Activated CD4-positive, alpha-beta memory T cell treated with anti-CD3 and anti-CD28 coated beads for 36 hours (primary cell): ENCODE measurements at regions not wholly inside any gene's neighbourhood (a gene's known extent, or its start where the extent isn't known, plus 50 kb on each side); places are given as distances from the start of the nearest gene placed in this dataset.
A peak's percentile ranks its signal among the peaks of the same experiment; 100 is the strongest.

ENCODE experiments used
- CTCF ChIA-PET: fragments of 350-600 bp; sonication (Branson Sonifier 250); formaldehyde crosslinking; loops from one replicate; lab custom pipeline; 2021; ENCODE audit warnings: antibody characterized with exemption, inconsistent platforms; lab: Charles Lee
- POLR2A ChIA-PET: fragments of 350-600 bp; sonication (Branson Sonifier 250); formaldehyde crosslinking; loops from one replicate; lab custom pipeline; 2021; ENCODE audit warnings: antibody characterized with exemption; lab: Charles Lee
- DNase-seq: peaks from one replicate; pipeline ENCODE4 v3.0.0-alpha.2; 2020
- H3K27ac Mint-ChIP-seq: one replicate; pipeline ENCODE4 v1.8.0; 2021; ENCODE audit warnings: mixed read lengths
- H3K27me3 Mint-ChIP-seq: one replicate; pipeline ENCODE4 v1.8.0; 2021; ENCODE audit warnings: mixed read lengths
- H3K36me3 Mint-ChIP-seq: one replicate; pipeline ENCODE4 v1.8.0; 2021; ENCODE audit warnings: mixed read lengths
- H3K4me1 Mint-ChIP-seq: one replicate; pipeline ENCODE4 v1.8.0; 2021; ENCODE audit warnings: low read depth, mixed read lengths
- H3K4me3 Mint-ChIP-seq: one replicate; pipeline ENCODE4 v1.8.0; 2021; ENCODE audit warnings: mild to moderate bottlenecking, mixed read lengths
- H3K9me3 Mint-ChIP-seq: one replicate; pipeline ENCODE4 v1.8.0; 2021; ENCODE audit warnings: mixed read lengths
- intact Hi-C: fragments of 100-400 bp; cut with micrococcal nuclease; formaldehyde crosslinking; loops from one replicate; pipeline ENCODE4 v1.15.1; 2023

DNA sequence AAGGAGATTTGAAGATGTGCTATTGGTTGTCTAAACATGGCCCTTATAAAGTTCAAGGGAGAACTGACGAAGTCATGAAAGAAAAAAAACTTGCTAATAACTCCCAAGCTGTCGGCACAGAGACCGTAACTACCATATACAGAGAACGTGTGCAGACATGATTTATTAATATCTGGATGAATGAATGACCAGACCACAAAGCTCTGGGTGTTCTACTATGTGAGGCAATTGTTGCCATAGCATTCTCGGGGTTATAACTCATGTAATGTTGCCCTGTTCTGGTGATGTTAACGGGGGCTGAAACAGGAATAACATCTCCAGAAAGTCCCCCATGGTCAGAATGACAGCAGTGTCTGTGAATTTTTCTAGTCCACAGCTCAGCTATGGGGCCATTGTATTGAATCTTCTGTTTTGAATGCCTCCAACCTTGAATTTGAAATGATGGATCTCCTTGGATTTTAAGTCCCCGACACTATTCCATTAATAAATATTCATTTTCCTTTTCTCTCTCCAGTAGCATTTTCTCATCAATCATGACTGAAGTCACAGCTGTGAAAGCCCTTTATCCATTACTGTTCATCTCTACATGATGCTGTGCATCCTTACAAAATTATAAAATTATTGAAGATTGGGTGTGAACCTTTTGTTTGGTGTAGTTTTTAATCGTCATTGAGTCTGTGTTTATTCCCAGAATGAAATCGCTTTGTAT lies 483.4 kb upstream of the KLHL29 start:
- DNase-seq, result no peak
- H3K4me3 Mint-ChIP-seq, result no peak overlapping the region
- H3K27me3 Mint-ChIP-seq, result peaks cover 2% of the 10 kb centered on the region
- ChIA-PET CTCF (no interaction called here), POLR2A (no interaction called here)
- H3K9me3 Mint-ChIP-seq, result no peaks in the 10 kb centered on the region
- intact Hi-C loops, result no loop called here
- H3K27ac Mint-ChIP-seq, result no peak overlapping the region
- H3K4me1 Mint-ChIP-seq, result no peaks in the 10 kb centered on the region
- H3K36me3 Mint-ChIP-seq, result no peaks in the 10 kb centered on the region

DNA sequence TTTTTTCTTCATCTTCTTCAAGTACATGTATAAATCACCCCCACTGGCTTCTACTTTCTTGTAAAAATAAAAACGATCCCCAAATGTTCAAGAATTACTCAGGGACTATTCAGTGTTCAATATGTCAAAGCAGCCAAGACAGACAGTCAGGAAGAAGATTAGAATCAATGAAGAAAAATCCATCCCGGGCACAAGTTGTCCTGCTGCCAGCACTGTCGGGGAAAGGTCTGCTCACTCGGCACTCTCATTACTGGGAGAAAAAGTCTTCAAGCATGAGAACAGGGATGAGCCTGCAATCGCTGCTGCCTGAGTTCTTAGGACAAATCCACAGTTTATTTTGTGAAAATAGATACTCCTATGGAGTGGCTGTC lies 482.8 kb upstream of the KLHL29 start:
- ChIA-PET POLR2A (no interaction called here), CTCF (no interaction called here)
- intact Hi-C loops, result no loop called here
- no peak for DNase-seq
- Mint-ChIP-seq H3K9me3 (no peaks in the 10 kb centered on the region), H3K4me3 (no peak overlapping the region), H3K4me1 (no peaks in the 10 kb centered on the region), H3K27ac (no peak overlapping the region), H3K36me3 (no peaks in the 10 kb centered on the region), H3K27me3 (peaks cover 2% of the 10 kb centered on the region)

DNA sequence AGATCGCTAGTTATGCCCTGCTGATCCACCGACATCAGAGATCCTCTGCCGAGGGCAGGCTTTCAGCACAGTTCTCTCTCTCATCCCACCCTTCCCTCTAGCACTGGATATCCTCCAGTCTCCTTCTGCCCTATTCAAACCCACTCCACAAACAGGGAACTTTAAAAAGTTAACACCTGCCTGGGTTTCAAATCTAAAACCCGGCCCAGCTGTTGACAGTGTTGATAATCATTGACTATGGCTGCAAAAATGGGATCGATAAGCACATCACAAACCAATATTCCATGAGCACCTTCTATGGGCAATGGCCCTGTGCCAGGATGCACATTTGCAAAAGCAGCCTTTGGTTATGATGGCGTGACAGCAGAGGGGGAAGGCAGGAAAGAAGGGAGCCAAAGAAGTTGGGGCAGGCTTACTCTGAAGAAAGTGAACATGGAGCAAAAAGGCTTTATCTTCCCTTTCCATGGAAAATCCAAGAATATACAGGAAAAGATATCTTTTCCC lies 482.3 kb upstream of the KLHL29 start:
- DNase-seq, result no peak
- Mint-ChIP-seq H3K4me1 (no peaks in the 10 kb centered on the region), H3K27me3 (peaks cover 2% of the 10 kb centered on the region), H3K4me3 (no peak overlapping the region), H3K9me3 (no peaks in the 10 kb centered on the region), H3K36me3 (no peaks in the 10 kb centered on the region), H3K27ac (no peak overlapping the region)
- POLR2A ChIA-PET, result no interaction called here
- intact Hi-C loops, result no loop called here
- CTCF ChIA-PET, result no interaction called here

DNA sequence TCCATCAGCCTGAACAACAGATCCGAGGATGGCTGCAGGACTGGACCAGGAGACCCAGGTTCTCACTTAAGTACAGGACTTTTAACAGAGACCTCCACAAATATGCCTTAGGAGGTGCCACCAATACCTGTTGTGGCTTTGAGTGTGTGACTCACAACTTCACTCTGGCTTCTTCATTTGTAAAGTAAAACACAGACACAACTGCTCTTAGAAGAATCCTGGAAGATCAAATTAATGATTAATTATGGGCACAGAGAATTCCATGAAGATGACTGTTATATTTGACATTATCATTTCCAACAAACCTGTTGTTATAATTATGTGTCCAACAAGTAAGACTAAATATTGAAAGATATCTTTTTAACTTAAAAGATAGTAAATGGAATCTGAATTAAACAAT lies 481.4 kb upstream of the KLHL29 start:
- intact Hi-C loops, result no loop called here
- CTCF ChIA-PET, result no interaction called here
- H3K27ac Mint-ChIP-seq, result no peak overlapping the region

DNA sequence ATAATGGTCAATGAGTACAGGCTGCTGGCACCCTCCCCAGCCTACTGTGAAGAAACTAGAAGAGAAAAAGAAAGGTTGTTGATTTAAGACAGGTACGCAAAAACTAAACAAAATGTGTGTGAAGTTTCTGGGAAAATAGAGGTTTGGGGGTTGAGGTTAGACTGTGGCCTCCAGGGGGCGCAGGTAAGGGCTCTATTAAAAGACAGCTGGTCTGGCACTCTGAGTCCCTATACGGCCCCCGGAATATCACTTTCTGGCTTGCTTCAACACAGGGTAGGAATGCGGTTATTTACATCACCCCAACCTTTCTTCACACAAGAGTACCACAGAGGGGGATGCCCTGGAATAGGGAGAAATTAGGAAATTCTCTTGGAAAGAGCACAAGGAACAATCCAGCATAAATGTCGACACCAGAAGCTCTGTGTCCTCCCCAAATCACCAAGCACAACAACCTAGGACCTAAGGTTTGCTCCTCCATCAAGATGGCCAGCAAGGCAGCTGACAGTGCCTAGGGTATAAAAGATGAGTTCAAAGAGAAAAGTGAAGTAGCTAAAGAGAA lies 480.8 kb upstream of the KLHL29 start:
- DNase-seq, result peak; percentile 24
- intact Hi-C loops, result no loop called here
- H3K27ac Mint-ChIP-seq, result no peak overlapping the region
- no peaks in the 10 kb centered on the region for H3K4me1 Mint-ChIP-seq
- ChIA-PET POLR2A (no interaction called here), CTCF (interaction anchor here (1.0 to 1.1 kb wide), 2 partner anchors 14 to 555 kb away, joined by 3 to 4 read pairs; no protein-coding TSS in a partner anchor)
- no peaks in the 10 kb centered on the region for H3K36me3 Mint-ChIP-seq
- no peaks in the 10 kb centered on the region for H3K9me3 Mint-ChIP-seq
- peaks cover 2% of the 10 kb centered on the region for H3K27me3 Mint-ChIP-seq
- no peak overlapping the region for H3K4me3 Mint-ChIP-seq

More for the DNA sequence above, 481.4 kb upstream of the KLHL29 start:
- POLR2A ChIA-PET, result no interaction called here
- H3K9me3 Mint-ChIP-seq, result no peaks in the 10 kb centered on the region
- peaks cover 2% of the 10 kb centered on the region for H3K27me3 Mint-ChIP-seq
- no peak for DNase-seq
- no peaks in the 10 kb centered on the region for H3K36me3 Mint-ChIP-seq
- H3K4me3 Mint-ChIP-seq, result no peak overlapping the region
- no peaks in the 10 kb centered on the region for H3K4me1 Mint-ChIP-seq

DNA sequence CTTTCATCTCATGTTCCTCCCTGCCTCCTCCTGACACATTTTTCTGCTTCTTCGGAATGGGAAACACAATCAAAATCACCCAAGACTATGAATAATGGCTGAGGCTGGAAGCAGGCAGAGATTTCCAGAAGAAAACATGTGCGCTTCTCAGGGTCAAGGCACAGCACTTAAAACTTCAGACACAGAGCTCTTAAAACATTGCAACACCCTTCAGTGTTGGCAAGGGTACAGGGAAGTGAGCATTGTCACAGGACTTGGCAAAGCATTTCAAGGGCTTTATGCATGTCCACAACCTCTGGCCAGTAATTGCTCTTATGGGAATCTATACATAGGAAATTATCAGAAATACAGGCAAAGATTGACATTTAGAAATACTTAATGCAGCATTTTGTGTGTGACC lies 477.6 kb upstream of the KLHL29 start:
- CTCF ChIA-PET, result no interaction called here
- H3K4me3 Mint-ChIP-seq, result no peak overlapping the region
- DNase-seq, result no peak
- no peaks in the 10 kb centered on the region for H3K27me3 Mint-ChIP-seq
- intact Hi-C loops, result no loop called here
- POLR2A ChIA-PET, result no interaction called here
- H3K4me1 Mint-ChIP-seq, result no peaks in the 10 kb centered on the region
- no peaks in the 10 kb centered on the region for H3K9me3 Mint-ChIP-seq
- no peaks in the 10 kb centered on the region for H3K36me3 Mint-ChIP-seq
- H3K27ac Mint-ChIP-seq, result no peak overlapping the region

DNA sequence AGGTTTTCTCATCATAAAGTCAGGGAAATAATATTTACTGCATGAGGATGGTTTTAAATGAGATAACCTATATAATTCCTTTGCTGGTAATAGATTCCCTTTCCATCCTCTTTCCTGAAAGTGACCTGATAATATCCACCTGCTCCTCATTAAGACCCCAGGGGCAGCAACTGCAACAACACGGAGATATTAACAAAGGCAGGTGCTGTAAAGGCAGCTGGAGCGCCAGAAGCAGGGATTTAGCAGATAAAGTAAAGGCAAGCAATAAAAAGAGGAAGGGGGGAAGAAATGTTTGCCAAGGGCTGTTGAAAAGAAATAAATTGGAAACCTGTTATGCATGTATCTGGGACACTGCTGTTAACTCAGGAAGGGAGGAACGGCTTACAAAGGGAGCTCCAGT lies 472.6 kb upstream of the KLHL29 start:
- intact Hi-C loops, result no loop called here
- POLR2A ChIA-PET, result no interaction called here
- no peak overlapping the region for H3K27ac Mint-ChIP-seq

DNA sequence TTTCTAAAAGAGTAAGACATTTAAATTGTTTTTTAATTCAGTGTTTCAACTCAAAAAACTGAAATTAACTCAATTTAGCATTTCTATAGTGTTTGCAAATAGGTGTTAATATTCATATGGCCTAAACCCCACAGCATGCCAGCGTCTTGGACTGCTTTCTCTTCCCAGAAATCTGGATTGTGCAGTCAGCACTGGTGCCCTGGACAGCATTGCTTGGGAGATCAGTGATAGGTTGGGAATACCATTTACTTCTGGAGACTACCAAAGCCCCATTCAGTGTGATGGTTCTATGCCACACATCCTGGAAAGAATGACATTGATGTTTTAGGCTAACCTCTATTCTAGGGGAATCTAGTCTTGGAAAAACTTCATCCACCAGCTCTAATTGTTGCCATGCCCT lies 455.0 kb upstream of the KLHL29 start:
- Mint-ChIP-seq H3K9me3 (peaks cover 2% of the 10 kb centered on the region), H3K4me1 (no peaks in the 10 kb centered on the region), H3K27ac (no peak overlapping the region), H3K4me3 (no peak overlapping the region), H3K36me3 (no peaks in the 10 kb centered on the region), H3K27me3 (no peaks in the 10 kb centered on the region)
- CTCF ChIA-PET, result no interaction called here
- POLR2A ChIA-PET, result no interaction called here
- DNase-seq, result no peak
- intact Hi-C loops, result no loop called here

More for the DNA sequence above, 472.6 kb upstream of the KLHL29 start:
- no peak for DNase-seq
- H3K36me3 Mint-ChIP-seq, result no peaks in the 10 kb centered on the region
- no peak overlapping the region for H3K4me3 Mint-ChIP-seq
- CTCF ChIA-PET, result no interaction called here
- H3K4me1 Mint-ChIP-seq, result no peaks in the 10 kb centered on the region
- no peaks in the 10 kb centered on the region for H3K27me3 Mint-ChIP-seq
- H3K9me3 Mint-ChIP-seq, result no peaks in the 10 kb centered on the region

DNA sequence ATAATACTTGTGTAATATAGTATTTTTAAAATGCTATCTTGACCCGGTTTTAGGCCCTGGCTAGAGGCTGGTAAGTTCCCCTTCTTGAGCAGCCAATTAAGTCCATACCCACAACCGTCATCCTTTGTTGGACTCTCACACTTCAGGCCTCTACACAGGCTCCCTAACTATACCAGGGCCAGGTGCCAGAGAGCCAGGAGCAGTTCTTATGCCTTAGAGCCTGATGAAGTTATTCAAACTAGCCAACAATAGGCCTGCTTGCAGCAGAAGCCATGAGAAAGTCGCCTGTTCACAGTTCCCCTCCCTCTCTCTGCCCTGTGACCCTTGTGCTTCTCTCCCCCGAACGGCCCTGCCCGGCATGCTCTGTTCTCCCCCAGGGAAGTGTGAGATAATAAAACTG lies 454.2 kb upstream of the KLHL29 start:
- CTCF ChIA-PET, result no interaction called here
- Mint-ChIP-seq H3K27ac (no peak overlapping the region), H3K27me3 (no peaks in the 10 kb centered on the region), H3K9me3 (peaks cover 2% of the 10 kb centered on the region), H3K4me1 (no peaks in the 10 kb centered on the region), H3K36me3 (no peaks in the 10 kb centered on the region), H3K4me3 (no peak overlapping the region)
- POLR2A ChIA-PET, result no interaction called here
- intact Hi-C loops, result no loop called here
- DNase-seq, result no peak

DNA sequence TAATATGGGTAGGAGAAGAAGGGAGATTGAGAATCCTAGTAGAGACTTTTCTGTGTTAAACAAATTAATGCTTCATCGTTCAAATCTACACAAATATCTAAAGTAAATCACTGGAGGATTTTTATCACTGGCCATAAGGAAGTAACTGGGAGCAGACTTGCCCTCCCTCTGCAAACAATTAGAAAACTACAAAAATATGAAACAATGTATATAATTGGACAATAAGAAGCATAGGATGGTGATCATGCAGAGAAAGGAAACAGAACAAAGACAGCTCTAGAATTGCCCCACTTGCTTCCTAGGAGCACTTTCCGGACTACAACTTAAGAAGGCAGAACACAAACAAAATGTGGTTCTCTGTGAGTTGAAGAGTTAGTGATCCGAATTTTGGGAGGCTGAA lies 452.7 kb upstream of the KLHL29 start:
- Mint-ChIP-seq H3K4me3 (no peak overlapping the region), H3K9me3 (peaks cover 2% of the 10 kb centered on the region), H3K27me3 (no peaks in the 10 kb centered on the region), H3K4me1 (no peaks in the 10 kb centered on the region), H3K27ac (no peak overlapping the region), H3K36me3 (no peaks in the 10 kb centered on the region)
- intact Hi-C loops, result no loop called here
- POLR2A ChIA-PET, result no interaction called here
- DNase-seq, result no peak
- CTCF ChIA-PET, result no interaction called here

DNA sequence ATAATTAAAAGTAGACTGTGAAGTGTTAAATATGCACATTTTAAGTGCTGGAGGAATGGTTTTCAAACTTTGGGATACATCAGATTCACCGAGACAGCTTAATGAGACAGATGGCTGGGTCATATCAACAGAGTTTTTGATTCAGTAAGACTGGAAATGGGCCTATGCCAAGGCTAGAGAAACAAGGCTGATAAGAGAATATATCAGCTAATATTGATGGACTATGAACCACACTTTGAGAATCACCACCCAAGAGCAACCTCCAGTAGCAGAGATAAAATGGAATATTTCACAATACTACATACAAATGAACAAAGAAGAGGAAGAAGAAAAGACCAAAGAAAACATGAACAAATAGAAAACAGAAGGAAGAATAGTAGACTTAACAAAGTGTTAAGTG lies 450.2 kb upstream of the KLHL29 start:
- H3K27me3 Mint-ChIP-seq, result no peaks in the 10 kb centered on the region
- POLR2A ChIA-PET, result no interaction called here
- peaks cover 2% of the 10 kb centered on the region for H3K9me3 Mint-ChIP-seq
- H3K4me1 Mint-ChIP-seq, result no peaks in the 10 kb centered on the region
- CTCF ChIA-PET, result no interaction called here
- intact Hi-C loops, result no loop called here
- H3K36me3 Mint-ChIP-seq, result no peaks in the 10 kb centered on the region
- H3K27ac Mint-ChIP-seq, result no peak overlapping the region
- no peak overlapping the region for H3K4me3 Mint-ChIP-seq
- DNase-seq, result no peak

DNA sequence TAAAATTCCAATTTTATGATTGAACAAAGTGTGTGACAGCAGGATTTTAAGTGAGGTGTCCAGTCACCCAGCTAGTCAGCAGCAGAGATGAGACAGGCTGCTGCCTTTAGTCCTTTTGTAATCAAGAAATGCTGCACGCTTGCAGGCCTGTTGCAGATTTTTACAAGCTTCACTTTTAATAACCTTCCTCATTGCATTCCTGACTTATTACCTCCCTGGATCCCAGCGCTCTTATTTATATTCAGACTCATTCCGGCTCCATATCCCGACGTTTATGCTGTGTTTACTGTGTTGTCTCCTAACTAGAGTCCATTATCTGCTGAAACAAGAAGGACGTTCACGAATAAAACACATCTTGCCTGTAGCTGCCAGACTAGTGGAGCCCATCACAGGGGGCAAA lies 442.5 kb upstream of the KLHL29 start:
- POLR2A ChIA-PET, result no interaction called here
- H3K27ac Mint-ChIP-seq, result no peak overlapping the region
- CTCF ChIA-PET, result no interaction called here
- H3K36me3 Mint-ChIP-seq, result no peaks in the 10 kb centered on the region
- no peaks in the 10 kb centered on the region for H3K4me1 Mint-ChIP-seq
- no peaks in the 10 kb centered on the region for H3K9me3 Mint-ChIP-seq
- no peaks in the 10 kb centered on the region for H3K27me3 Mint-ChIP-seq
- intact Hi-C loops, result no loop called here
- H3K4me3 Mint-ChIP-seq, result no peak overlapping the region
- DNase-seq, result no peak

DNA sequence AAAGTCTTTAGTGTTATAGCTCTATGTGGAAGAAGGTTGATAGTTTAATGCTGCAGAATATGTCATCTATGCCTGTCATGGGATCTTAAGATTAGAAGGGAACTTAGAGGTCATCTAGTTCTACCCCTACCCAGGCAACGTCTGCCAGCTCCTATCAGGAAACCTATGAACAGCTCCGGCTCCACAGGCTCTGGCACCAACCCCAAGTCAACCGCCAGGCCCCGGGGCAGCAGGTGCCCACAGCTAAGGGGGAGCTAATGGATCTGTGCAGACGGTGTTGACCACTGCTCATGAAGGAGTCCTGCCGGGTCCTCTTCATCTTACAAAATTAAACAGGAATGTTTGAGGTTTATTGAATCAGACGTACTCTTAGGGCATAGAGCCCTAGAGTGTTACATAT lies 440.8 kb upstream of the KLHL29 start:
- POLR2A ChIA-PET, result no interaction called here
- CTCF ChIA-PET, result no interaction called here
- no peak for DNase-seq
- Mint-ChIP-seq H3K36me3 (no peaks in the 10 kb centered on the region), H3K9me3 (no peaks in the 10 kb centered on the region), H3K27me3 (no peaks in the 10 kb centered on the region), H3K4me3 (no peak overlapping the region), H3K4me1 (no peaks in the 10 kb centered on the region), H3K27ac (no peak overlapping the region)
- intact Hi-C loops, result no loop called here
